Cardiac fibroblast (primary cell): ENCODE measurements at regions not wholly inside any gene's neighbourhood (a gene's known extent, or its start where the extent isn't known, plus 50 kb on each side); places are given as distances from the start of the nearest gene placed in this dataset.
A peak's percentile ranks its signal among the peaks of the same experiment; 100 is the strongest.

Experiments used
- DNase-seq, 2 donors: peaks; one replicate each; pipeline versions ENCODE4 v3.0.0 to v3.0.0-alpha.2; 2010; ENCODE audit warnings: low read depth in 2 of 2
- H3K4me3 ChIP-seq, 2 donors: replicated peaks in 1 of 2; 1 replicate in 1 of 2; 2 replicates in 1 of 2; pipeline ENCODE4 v1.5.1; 2011; ENCODE audit warnings: low read depth in 2 of 2, low read length in 2 of 2, mild to moderate bottlenecking in 2 of 2, moderate library complexity in 1 of 2
- TF ChIP-seq, protein P1 (sequence below): IDR thresholded peaks from one replicate; pipeline ENCODE4 v1.5.1; 2011; ENCODE audit warnings: low read depth, mild to moderate bottlenecking, low read length, inconsistent platforms

DNA sequence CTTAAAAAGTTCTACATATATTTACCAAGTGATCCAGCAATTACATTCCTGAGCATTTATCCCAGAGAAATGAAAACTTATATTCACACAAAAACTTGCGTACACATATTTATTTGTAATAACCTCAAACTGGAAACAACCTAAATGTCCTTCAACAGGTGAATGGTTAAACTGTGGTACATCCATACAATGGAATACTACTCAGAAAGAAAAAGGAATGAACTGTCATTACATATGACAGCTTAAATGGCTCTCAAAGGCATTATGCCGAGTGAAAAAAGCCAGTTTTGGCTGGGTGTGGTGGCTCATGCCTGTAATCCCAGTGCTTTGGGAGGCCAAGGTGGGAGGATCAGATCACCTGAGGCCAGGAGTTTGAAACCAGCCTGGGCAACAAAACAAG is 79.1 kb upstream of the DYNC1I2 start:
- no peak overlapping the region for H3K4me3 ChIP-seq
- no peak for DNase-seq
- TF ChIP-seq, protein P1, sequence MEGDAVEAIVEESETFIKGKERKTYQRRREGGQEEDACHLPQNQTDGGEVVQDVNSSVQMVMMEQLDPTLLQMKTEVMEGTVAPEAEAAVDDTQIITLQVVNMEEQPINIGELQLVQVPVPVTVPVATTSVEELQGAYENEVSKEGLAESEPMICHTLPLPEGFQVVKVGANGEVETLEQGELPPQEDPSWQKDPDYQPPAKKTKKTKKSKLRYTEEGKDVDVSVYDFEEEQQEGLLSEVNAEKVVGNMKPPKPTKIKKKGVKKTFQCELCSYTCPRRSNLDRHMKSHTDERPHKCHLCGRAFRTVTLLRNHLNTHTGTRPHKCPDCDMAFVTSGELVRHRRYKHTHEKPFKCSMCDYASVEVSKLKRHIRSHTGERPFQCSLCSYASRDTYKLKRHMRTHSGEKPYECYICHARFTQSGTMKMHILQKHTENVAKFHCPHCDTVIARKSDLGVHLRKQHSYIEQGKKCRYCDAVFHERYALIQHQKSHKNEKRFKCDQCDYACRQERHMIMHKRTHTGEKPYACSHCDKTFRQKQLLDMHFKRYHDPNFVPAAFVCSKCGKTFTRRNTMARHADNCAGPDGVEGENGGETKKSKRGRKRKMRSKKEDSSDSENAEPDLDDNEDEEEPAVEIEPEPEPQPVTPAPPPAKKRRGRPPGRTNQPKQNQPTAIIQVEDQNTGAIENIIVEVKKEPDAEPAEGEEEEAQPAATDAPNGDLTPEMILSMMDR = no peak

DNA sequence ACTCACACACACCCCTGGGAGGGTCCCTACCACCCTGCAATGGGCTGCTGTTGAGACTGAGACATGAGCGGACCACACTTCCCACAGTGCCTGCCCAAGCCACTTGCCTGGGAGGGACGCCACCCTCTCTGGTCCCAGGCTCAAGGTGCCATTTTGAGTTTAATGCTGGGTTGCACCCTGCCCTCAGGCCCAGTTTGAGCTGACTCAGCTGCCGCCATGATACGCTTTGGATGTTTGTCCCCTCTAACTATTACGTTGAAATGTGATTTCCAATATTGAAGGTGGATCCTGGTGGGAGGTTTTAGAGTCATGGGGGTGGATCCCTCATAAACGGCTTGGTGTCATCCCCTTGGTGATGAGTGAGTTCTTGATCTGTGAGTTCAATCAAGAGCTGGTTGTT is 76.4 kb upstream of the DYNC1I2 start:
- TF ChIP-seq, protein P1 = no peak
- no peak for DNase-seq
- H3K4me3 ChIP-seq = no peak overlapping the region

DNA sequence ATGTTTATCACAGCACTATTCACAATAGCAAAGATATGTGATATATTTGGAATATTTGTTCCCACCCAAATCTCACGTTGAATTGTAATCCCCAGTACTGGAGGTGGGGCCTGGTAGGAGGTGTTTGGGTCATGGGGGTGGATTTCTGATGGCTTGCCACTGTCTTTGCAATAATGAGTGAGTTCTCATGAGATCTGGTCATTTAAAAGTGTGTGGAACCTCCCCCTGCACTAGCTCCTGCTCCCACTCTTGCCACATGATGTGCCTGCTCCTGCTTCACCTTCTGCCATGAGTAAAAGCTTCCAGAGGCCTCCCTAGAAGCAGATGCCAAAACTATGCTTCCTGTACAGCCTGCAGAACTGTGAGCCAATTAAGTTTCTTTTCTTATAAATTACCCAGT is 72.2 kb upstream of the DYNC1I2 start:
- DNase-seq = peak; percentile 45 to 58
- H3K4me3 ChIP-seq = no peak overlapping the region
- TF ChIP-seq, protein P1 = no peak

DNA sequence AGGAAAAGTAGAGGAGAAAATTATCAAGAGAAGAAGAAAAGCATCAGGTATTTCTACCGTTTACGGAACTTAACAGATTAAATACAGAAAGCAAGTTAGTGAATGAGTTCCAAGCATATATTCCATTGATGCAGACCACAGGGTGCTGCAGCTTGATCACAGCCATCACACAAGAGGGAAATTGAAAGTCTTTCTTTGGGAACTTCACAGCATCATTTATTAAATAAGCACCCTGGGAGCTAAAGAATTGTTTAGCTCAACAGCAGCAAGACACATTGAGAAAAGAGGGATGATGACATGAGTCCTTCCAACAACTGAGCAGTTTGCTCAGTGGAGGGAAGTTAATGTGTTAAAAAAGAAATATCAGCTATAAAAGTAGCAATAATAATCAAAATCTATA is 69.3 kb upstream of the DYNC1I2 start:
- H3K4me3 ChIP-seq = no peak overlapping the region
- no peak for DNase-seq
- TF ChIP-seq, protein P1 = no peak

DNA sequence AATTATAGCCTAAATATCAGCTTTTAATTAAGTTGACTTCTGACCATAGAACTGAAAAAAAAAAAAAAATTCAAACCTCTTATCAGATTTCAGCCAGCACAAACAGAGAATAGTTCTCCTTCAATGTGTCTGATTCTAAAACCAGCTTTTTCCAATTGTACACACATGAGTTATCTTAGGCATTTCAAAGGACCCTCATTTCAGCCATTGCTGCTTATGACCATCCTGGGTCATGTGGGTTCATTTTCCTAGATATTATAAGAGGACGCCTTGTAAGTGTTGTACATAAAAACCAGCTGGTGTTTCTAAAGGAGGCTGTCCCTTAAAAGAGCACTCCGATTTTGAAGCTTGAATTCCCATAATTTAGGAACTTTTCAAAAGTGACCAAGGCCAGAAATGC is 62.3 kb upstream of the DYNC1I2 start:
- H3K4me3 ChIP-seq = no peak overlapping the region
- DNase-seq = no peak
- TF ChIP-seq, protein P1 = no peak

DNA sequence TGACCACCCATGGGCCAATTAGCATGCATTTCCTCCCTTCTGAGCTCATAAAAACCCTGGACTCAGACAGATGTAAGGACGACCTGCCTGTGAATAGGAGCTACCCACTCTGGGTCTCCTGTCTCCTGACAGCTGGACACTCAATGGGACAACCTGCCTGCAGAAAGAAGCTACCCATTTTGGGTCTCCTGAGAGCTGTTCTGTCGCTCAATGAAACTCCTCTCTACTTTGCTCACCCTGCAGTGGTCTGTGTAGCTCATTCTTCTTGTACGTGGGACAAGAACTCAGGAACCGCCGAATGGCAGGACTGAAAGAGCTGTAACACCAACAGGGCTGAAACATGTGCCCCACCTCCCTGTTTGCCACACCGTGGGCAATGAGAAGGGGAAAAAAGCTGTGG is 60.3 kb upstream of the DYNC1I2 start:
- TF ChIP-seq, protein P1 = no peak
- H3K4me3 ChIP-seq = no peak overlapping the region
- DNase-seq = no peak

DNA sequence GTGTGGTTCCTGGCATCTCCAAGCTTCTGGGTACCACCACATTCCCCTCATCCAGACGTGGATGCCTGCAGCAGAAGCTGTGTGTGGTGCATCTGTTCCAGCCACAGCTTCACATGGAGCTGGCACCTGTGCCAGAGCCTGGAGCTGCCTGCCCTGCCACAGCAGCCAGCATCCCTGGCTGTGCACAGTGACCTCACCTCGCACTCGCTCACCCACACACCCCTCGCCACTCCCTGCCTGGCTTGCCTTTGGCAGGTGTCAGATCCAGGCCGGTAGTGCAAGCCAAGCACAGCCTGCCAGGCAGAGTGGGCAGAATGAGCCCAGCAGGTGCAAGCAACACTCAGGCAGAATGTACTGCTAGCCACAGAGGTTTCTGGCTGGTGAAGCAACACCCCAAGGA is 59.9 kb upstream of the DYNC1I2 start:
- no peak for DNase-seq
- TF ChIP-seq, protein P1 = no peak
- no peak overlapping the region for H3K4me3 ChIP-seq
